Upper lobe of left lung (tissue), 6 donors: ENCODE measurements at regions not wholly inside any gene's neighbourhood (a gene's known extent, or its start where the extent isn't known, plus 50 kb on each side); places are given as distances from the start of the nearest gene placed in this dataset.
"Not testable (repeated sequence)": the region's sequence is repeated elsewhere in the genome, so short reads cannot be mapped to it uniquely, and the experiment has no call there.

Experiments used
- ATAC-seq, 2 donors: fragments of 200-7000 bp; cut with Tn5 transposase; one replicate each; pipeline ENCODE4 v1.9.1; 2022; ENCODE audit warnings: mild to moderate bottlenecking in 2 of 2, moderate library complexity in 2 of 2; ENCODE audit not compliant: low FRiP score in 2 of 2
- DNase-seq, 2 donors: peaks; one replicate each; pipeline ENCODE4 v3.0.0-alpha.2; 2019 to 2020
- H3K27ac ChIP-seq, 4 donors: fragments of 200-600 bp; sonication (generic); one replicate each; pipeline ENCODE4 v1.5.1; 2016 to 2019
- H3K27me3 ChIP-seq, 4 donors: fragments of 200-600 bp; sonication (generic); one replicate each; pipeline ENCODE4 v1.5.1; 2017 to 2019
- H3K36me3 ChIP-seq, 4 donors: fragments of 200-600 bp; sonication (generic); one replicate each; pipeline ENCODE4 v1.5.1; 2016 to 2019
- H3K4me1 ChIP-seq, 4 donors: fragments of 200-600 bp; sonication (generic); one replicate each; pipeline ENCODE4 v1.5.1; 2018 to 2019
- H3K4me3 ChIP-seq, 4 donors: fragments of 200-600 bp; sonication (generic); one replicate each; pipeline ENCODE4 v1.5.1; 2017 to 2019; ENCODE audit warnings: mild to moderate bottlenecking in 2 of 4, moderate library complexity in 1 of 4
- H3K9me3 ChIP-seq, 4 donors: fragments of 200-600 bp; sonication (generic); one replicate each; pipeline ENCODE4 v1.5.1; 2018 to 2019
- EP300 ChIP-seq, 4 donors: sonication (generic); formaldehyde crosslinking; IDR thresholded peaks; one replicate each; pipeline ENCODE4 v1.5.1; 2017; ENCODE audit warnings: antibody characterized with exemption in 4 of 4, control low read depth in 2 of 4
- POLR2A ChIP-seq, 4 donors: fragments of 450-650 bp; IDR thresholded peaks; one replicate each; pipeline ENCODE4 v1.5.1; 2016 to 2017; ENCODE audit warnings: antibody characterized with exemption in 4 of 4, mild to moderate bottlenecking in 2 of 4
- POLR2AphosphoS5 ChIP-seq, 2 donors: sonication (generic); formaldehyde crosslinking; IDR thresholded peaks; one replicate each; pipeline ENCODE4 v1.5.1; 2017; ENCODE audit warnings: antibody characterized with exemption in 2 of 2
- WGBS, 2 donors: methylation state at CpG; one replicate each; pipeline ENCODE4 v1.1.5; 2017 to 2018; 5-methylcytosine and 5-hydroxymethylcytosine counted together
- TF ChIP-seq, protein P1 (sequence below), 6 experiments: fragments of 450-650 bp in 4 of 6; fragments of 200-600 bp in 2 of 6; sonication (generic) in 2 of 6; IDR thresholded peaks; one replicate each; pipeline ENCODE4 v1.5.1; 2016 to 2019; ENCODE audit warnings: antibody characterized with exemption in 6 of 6
- donor health status: DM: no; HTN: no; CAD: no; lungs with moderate emphysema.
- donor health status: DM: no; HTN: yes; CAD: no; lungs with severe emphysema.

DNA sequence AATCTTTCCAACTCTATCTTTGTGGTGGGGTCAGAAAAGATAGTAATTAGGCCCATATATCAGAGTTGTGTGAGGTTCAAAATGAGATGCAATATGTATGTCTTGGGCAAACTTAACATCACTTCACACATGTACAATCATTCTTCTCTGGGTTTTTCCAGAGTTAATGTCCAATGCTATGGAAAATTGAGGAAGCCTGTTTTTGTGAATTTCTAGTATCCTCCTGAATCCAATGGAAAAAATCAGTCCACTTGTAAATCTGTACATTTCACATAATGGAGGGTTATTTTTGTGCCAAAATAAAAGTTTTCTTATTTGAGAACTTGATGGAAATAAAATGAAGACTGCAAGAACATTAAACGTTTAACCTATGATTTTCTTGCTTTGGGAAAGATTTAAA is 155.6 kb upstream of the SEMA6A start:
- TF ChIP-seq POLR2A (IDR thresholded peaks at IDR 0.05) (no peak), EP300 (IDR thresholded peaks at IDR 0.05) (no peak), POLR2AphosphoS5 (IDR thresholded peaks at IDR 0.05) (no peak)
- TF ChIP-seq, protein P1, sequence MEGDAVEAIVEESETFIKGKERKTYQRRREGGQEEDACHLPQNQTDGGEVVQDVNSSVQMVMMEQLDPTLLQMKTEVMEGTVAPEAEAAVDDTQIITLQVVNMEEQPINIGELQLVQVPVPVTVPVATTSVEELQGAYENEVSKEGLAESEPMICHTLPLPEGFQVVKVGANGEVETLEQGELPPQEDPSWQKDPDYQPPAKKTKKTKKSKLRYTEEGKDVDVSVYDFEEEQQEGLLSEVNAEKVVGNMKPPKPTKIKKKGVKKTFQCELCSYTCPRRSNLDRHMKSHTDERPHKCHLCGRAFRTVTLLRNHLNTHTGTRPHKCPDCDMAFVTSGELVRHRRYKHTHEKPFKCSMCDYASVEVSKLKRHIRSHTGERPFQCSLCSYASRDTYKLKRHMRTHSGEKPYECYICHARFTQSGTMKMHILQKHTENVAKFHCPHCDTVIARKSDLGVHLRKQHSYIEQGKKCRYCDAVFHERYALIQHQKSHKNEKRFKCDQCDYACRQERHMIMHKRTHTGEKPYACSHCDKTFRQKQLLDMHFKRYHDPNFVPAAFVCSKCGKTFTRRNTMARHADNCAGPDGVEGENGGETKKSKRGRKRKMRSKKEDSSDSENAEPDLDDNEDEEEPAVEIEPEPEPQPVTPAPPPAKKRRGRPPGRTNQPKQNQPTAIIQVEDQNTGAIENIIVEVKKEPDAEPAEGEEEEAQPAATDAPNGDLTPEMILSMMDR (IDR thresholded peaks at IDR 0.05): no peak
- Histone ChIP-seq H3K27me3 (no peaks in the 10 kb centered on the region), H3K9me3 (no peaks in the 10 kb centered on the region), H3K27ac (no peak overlapping the region), H3K4me3 (no peak overlapping the region), H3K4me1 (peaks cover 0 to 9% (median 4%) of the 10 kb centered on the region in 4 donors), H3K36me3 (no peaks in the 10 kb centered on the region)
- no peak for DNase-seq
- no peak for ATAC-seq
- WGBS, 2 donors: 71 to 81% methylated on average over 1 of the region's 1 CpG

DNA sequence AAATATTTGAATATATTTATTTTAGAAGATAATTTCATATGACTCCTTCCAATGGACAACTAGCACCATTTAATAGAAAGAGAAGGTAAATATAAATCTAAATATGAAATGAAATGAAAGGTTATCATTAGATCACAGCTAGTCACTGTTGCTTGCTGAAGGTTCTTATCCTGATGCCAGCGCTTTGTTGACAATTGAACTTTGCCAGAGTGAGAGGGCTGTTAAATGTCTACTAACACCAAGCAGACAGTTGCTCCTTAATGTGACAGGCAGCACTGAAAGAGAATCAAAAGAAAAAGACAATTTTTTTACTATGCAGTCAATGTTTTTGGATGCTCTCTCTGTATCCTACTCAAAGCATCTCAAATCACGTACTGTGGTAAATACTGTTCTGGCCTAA is 152.6 kb upstream of the SEMA6A start:
- H3K27me3 ChIP-seq: no peaks in the 10 kb centered on the region
- ATAC-seq: no peak
- H3K36me3 ChIP-seq: no peaks in the 10 kb centered on the region
- no peak overlapping the region for H3K4me3 ChIP-seq
- no peaks in the 10 kb centered on the region for H3K4me1 ChIP-seq
- TF ChIP-seq POLR2AphosphoS5 (IDR thresholded peaks at IDR 0.05) (no peak), POLR2A (IDR thresholded peaks at IDR 0.05) (no peak), EP300 (IDR thresholded peaks at IDR 0.05) (no peak)
- TF ChIP-seq, protein P1 (IDR thresholded peaks at IDR 0.05): no peak
- no peak overlapping the region for H3K27ac ChIP-seq
- DNase-seq: no peak
- no peaks in the 10 kb centered on the region for H3K9me3 ChIP-seq
- WGBS, 2 donors: 88 to 94% methylated on average over 2 of the region's 2 CpGs

DNA sequence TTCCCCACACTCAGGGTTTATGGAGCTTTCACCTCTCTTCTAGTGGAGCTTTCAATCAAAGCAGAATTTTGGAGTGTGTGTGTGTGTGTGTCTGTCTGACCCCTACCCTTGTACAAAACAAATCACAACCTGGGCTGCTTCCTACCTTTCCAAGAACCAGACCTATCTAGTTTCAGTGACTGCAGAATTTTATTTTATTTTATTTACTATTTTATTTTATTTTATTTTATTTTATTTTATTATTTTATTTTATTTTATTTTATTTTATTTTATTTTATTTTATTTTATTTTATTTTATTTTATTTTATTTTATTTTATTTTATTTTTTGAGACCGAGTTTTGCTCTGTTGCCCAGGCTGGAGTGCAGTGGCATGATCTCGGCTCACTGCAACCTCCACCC is 151.6 kb upstream of the SEMA6A start:
- not testable (repeated sequence) for H3K4me3 ChIP-seq, DNase-seq, ATAC-seq, H3K36me3 ChIP-seq, H3K27me3 ChIP-seq, H3K27ac ChIP-seq, H3K4me1 ChIP-seq, H3K9me3 ChIP-seq
- 96 to 100% methylated on average over 2 of the region's 2 CpGs for WGBS, 2 donors

DNA sequence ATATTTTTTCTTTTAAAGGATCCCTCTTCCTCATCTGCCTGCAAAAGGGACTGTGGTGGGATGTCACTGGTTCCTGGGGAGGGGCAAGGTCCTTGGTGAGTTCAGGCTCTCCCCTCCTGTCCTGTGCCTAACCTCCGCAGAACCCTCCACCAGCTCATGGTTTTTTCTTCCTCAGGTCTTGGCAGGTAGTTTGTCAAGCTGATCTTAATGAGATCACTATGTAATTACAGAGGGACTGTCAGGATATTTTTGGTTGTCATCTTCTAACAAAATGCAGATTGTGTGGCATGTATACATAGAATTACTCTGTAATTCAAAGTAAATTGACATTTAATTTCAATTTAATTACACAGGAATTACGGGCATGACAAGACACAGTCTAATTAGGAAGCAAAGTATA is 150.3 kb upstream of the SEMA6A start:
- H3K27me3 ChIP-seq: no peaks in the 10 kb centered on the region
- WGBS, 2 donors: 88 to 94% methylated on average over 2 of the region's 2 CpGs
- H3K4me1 ChIP-seq: no peaks in the 10 kb centered on the region
- no peaks in the 10 kb centered on the region for H3K36me3 ChIP-seq
- ATAC-seq (no peak), DNase-seq (no peak)
- no peak overlapping the region for H3K4me3 ChIP-seq
- no peak for TF ChIP-seq POLR2AphosphoS5 (IDR thresholded peaks at IDR 0.05)
- no peak for TF ChIP-seq POLR2A (IDR thresholded peaks at IDR 0.05)
- H3K27ac ChIP-seq: no peak overlapping the region
- no peaks in the 10 kb centered on the region for H3K9me3 ChIP-seq

DNA sequence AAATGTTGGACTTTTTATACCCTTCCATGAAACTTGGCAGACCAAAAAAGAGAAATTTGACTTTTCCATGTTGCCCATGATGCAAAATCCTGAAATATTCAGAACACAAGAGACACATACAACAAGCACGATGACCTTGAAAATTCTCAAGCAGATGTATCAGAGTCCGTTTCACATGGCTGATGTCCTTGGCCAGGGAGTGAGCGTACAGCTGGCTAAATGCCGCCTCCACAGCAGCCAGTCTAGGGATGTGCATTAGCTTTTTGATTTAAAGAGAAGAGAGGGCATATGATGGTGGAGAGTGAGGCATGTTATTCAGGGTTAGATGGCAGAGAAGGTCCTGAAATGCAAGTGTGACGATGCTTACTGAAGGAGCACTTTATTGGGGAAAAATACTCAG is 148.0 kb upstream of the SEMA6A start:
- TF ChIP-seq EP300 (IDR thresholded peaks at IDR 0.05) (no peak), POLR2A (IDR thresholded peaks at IDR 0.05) (no peak), POLR2AphosphoS5 (IDR thresholded peaks at IDR 0.05) (no peak)
- TF ChIP-seq, protein P1 (IDR thresholded peaks at IDR 0.05): no peak
- H3K27me3 ChIP-seq: no peaks in the 10 kb centered on the region
- 84 to 92% methylated on average over 5 of the region's 5 CpGs for WGBS, 2 donors
- DNase-seq (no peak), ATAC-seq (no peak)
- H3K36me3 ChIP-seq: no peaks in the 10 kb centered on the region
- no peak overlapping the region for H3K4me3 ChIP-seq
- no peaks in the 10 kb centered on the region for H3K9me3 ChIP-seq
- H3K4me1 ChIP-seq: no peaks in the 10 kb centered on the region
- no peak overlapping the region for H3K27ac ChIP-seq

GRCh38 chr5:116719106-116719505 is 144.5 kb upstream of the SEMA6A start:
- Histone ChIP-seq H3K9me3 (no peaks in the 10 kb centered on the region), H3K27me3 (no peaks in the 10 kb centered on the region), H3K4me1 (no peaks in the 10 kb centered on the region), H3K36me3 (no peaks in the 10 kb centered on the region), H3K27ac (no peak overlapping the region), H3K4me3 (no peak overlapping the region)
- DNase-seq (no peak), ATAC-seq (no peak)
- TF ChIP-seq POLR2AphosphoS5 (IDR thresholded peaks at IDR 0.05): no peak
- no peak for TF ChIP-seq EP300 (IDR thresholded peaks at IDR 0.05)
- 42 to 57% methylated on average over 2 of the region's 2 CpGs for WGBS, 2 donors
